Muscle of leg (tissue), 3 donors: ENCODE measurements at regions not wholly inside any gene's neighbourhood (a gene's known extent, or its start where the extent isn't known, plus 50 kb on each side); places are given as distances from the start of the nearest gene placed in this dataset.

ENCODE experiments used
- DNase-seq: peaks from one replicate; pipeline ENCODE4 v3.0.0; 2013
- H3K27ac ChIP-seq: one replicate; pipeline ENCODE4 v1.5.1; 2013; ENCODE audit warnings: mild to moderate bottlenecking, low read length, control low read depth
- H3K27me3 ChIP-seq: one replicate; pipeline ENCODE4 v1.6.1; 2013; ENCODE audit warnings: low read length; ENCODE audit not compliant: control insufficient read depth, insufficient read depth
- H3K36me3 ChIP-seq: one replicate; pipeline ENCODE4 v1.6.1; 2013; ENCODE audit warnings: low read length; ENCODE audit not compliant: control insufficient read depth, insufficient read depth
- H3K4me1 ChIP-seq: one replicate; pipeline ENCODE4 v1.6.1; 2013; ENCODE audit warnings: low read length; ENCODE audit not compliant: control insufficient read depth, insufficient read depth
- H3K4me3 ChIP-seq: one replicate; pipeline ENCODE4 v1.5.1; 2013; ENCODE audit warnings: low read length, control low read depth
- H3K9me3 ChIP-seq: replicated peaks from 2 replicates; pipeline ENCODE4 v1.6.1; 2013; ENCODE audit warnings: low read depth, low read length; ENCODE audit not compliant: control insufficient read depth
- WGBS: methylation state at CpG from one replicate; pipeline ENCODE4 v1.1.5; 2013; ENCODE audit warnings: missing lambda C conversion rate; ENCODE audit not compliant: insufficient coverage; 5-methylcytosine and 5-hydroxymethylcytosine counted together

DNA sequence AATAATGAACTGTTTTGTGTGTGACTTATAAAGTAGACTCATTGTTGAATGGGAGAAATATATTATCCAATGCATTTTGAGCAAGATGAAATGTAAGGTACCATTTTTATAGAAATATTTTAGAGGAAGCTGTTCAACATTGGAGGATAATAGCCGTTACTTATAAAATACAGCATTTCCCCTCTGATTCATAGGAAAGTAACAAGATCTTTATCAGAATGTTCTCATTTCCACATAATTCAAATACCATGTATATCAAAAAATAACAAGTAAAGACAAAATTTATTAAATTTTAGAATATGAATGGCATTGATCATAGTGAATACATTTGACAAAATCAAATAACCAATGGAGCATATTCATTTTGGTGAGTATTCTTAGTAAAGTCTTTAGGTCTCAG lies 346.7 kb upstream of the PTGER4 start:
- no peaks in the 10 kb centered on the region for H3K36me3 ChIP-seq
- no peaks in the 10 kb centered on the region for H3K9me3 ChIP-seq
- no peaks in the 10 kb centered on the region for H3K4me1 ChIP-seq
- no peak overlapping the region for H3K4me3 ChIP-seq
- no CpG with 5 or more reads among the region's 1 CpG for WGBS
- H3K27me3 ChIP-seq = no peaks in the 10 kb centered on the region
- DNase-seq = no peak
- H3K27ac ChIP-seq = no peak overlapping the region

- Histone ChIP-seq H3K27me3 (no peaks in the 10 kb centered on the region), H3K4me3 (no peak overlapping the region), H3K36me3 (no peaks in the 10 kb centered on the region), H3K4me1 (no peaks in the 10 kb centered on the region), H3K9me3 (no peaks in the 10 kb centered on the region), H3K27ac (no peak overlapping the region)
- peak; percentile 21 for DNase-seq
- 71% methylated on average over 4 of the region's 5 CpGs for WGBS
These were observed 348.1 kb upstream of the PTGER4 start for GRCh38 chr5:40331616-40332015.

GRCh38 chr5:40321514-40321913 lies 358.2 kb upstream of the PTGER4 start:
- Histone ChIP-seq H3K27ac (no peak overlapping the region), H3K9me3 (no peaks in the 10 kb centered on the region), H3K4me3 (no peak overlapping the region), H3K4me1 (no peaks in the 10 kb centered on the region), H3K27me3 (no peaks in the 10 kb centered on the region), H3K36me3 (no peaks in the 10 kb centered on the region)
- DNase-seq = peak; percentile 63

DNA sequence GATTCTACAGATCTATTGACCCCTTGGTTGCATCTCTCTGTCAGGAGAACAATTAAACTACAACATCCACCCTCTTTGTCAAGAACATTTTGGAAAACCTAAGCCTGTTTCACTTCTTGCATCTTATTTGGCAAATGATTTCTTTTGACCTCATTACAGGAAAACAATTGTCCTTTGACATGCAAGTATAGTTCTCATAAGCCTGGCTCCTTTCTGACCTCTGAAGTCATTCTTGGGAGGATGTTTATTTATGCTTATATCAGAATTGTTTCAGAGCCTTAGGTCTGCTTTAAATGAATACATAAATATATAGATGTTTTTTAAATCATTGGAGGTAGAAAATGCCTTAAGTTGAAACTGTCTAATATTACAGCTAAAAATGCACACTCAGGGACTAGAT lies 361.3 kb upstream of the PTGER4 start:
- DNase-seq = peak; percentile 39
- Histone ChIP-seq H3K9me3 (no peaks in the 10 kb centered on the region), H3K36me3 (no peaks in the 10 kb centered on the region), H3K4me3 (no peak overlapping the region), H3K4me1 (no peaks in the 10 kb centered on the region), H3K27me3 (no peaks in the 10 kb centered on the region), H3K27ac (no peak overlapping the region)

DNA sequence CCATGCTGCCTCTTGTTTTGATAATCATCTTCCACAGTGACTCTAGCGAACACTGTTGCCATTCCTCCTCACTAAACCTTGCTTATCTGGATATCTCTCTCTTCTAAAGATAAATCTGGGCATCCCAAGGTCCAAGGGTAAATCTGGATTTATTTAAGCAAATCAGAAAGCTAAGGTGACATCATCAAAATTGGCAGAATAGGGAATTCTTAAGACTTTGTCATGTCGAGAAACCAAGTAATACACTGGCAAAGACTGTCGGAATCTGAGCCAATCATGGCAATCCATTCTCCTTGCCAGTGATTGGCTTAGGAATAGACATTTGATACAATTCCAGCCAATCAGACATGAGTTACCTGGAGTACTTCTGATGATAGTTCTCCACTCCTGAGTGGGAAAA lies 362.7 kb upstream of the PTGER4 start:
- H3K27ac ChIP-seq = no peak overlapping the region
- no peak for DNase-seq
- no peaks in the 10 kb centered on the region for H3K4me1 ChIP-seq
- no peaks in the 10 kb centered on the region for H3K9me3 ChIP-seq
- H3K4me3 ChIP-seq = no peak overlapping the region
- no peaks in the 10 kb centered on the region for H3K27me3 ChIP-seq
- H3K36me3 ChIP-seq = no peaks in the 10 kb centered on the region
- WGBS = 83% methylated on average over 3 of the region's 3 CpGs

DNA sequence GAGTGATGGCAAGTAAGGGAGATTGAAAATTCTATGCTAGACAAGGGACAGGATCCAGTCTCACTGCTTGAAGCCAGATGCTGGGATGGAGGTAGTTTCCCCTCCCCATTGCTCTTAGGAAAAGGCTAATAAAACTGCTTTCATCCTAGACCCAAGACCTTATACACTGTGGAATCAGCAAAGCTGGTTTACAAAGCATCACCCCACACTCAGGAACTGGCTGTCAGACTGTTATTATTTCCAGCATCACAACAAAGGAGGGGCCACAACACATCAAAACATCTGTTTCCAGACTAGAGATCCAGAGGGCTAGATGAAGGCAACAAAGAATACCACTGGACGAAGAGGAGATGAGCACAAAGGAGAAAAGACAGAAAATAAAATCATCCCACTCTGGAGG lies 364.6 kb upstream of the PTGER4 start:
- WGBS = no CpG with 5 or more reads among the region's 1 CpG
- peak; percentile 24 for DNase-seq
- H3K9me3 ChIP-seq = no peaks in the 10 kb centered on the region
- no peaks in the 10 kb centered on the region for H3K4me1 ChIP-seq
- no peaks in the 10 kb centered on the region for H3K36me3 ChIP-seq
- H3K27ac ChIP-seq = no peak overlapping the region
- H3K4me3 ChIP-seq = no peak overlapping the region
- no peaks in the 10 kb centered on the region for H3K27me3 ChIP-seq

GRCh38 chr5:40314275-40314674 lies 365.4 kb upstream of the PTGER4 start:
- no CpG with 5 or more reads among the region's 2 CpGs for WGBS
- no peaks in the 10 kb centered on the region for H3K36me3 ChIP-seq

GRCh38 chr5:40312205-40312604 lies 367.5 kb upstream of the PTGER4 start:
- Histone ChIP-seq H3K4me1 (no peaks in the 10 kb centered on the region), H3K9me3 (no peaks in the 10 kb centered on the region), H3K4me3 (no peak overlapping the region), H3K36me3 (no peaks in the 10 kb centered on the region), H3K27me3 (no peaks in the 10 kb centered on the region), H3K27ac (no peak overlapping the region)
- DNase-seq = no peak
- WGBS = 100% methylated on average over 1 of the region's 2 CpGs

More at GRCh38 chr5:40314275-40314674, 365.4 kb upstream of the PTGER4 start:
- H3K9me3 ChIP-seq = no peaks in the 10 kb centered on the region
- no peak for DNase-seq
- H3K27ac ChIP-seq = no peak overlapping the region
- no peaks in the 10 kb centered on the region for H3K4me1 ChIP-seq
- H3K4me3 ChIP-seq = no peak overlapping the region
- H3K27me3 ChIP-seq = no peaks in the 10 kb centered on the region

- no peaks in the 10 kb centered on the region for H3K27me3 ChIP-seq
- no CpG with 5 or more reads among the region's 2 CpGs for WGBS
- H3K4me1 ChIP-seq = no peaks in the 10 kb centered on the region
- no peaks in the 10 kb centered on the region for H3K9me3 ChIP-seq
- H3K36me3 ChIP-seq = no peaks in the 10 kb centered on the region
- DNase-seq = peak; percentile 90
- peak overlapping the region; percentile 16 for H3K27ac ChIP-seq
- no peak overlapping the region for H3K4me3 ChIP-seq
These were observed 369.9 kb upstream of the PTGER4 start for GRCh38 chr5:40309851-40310250.

DNA sequence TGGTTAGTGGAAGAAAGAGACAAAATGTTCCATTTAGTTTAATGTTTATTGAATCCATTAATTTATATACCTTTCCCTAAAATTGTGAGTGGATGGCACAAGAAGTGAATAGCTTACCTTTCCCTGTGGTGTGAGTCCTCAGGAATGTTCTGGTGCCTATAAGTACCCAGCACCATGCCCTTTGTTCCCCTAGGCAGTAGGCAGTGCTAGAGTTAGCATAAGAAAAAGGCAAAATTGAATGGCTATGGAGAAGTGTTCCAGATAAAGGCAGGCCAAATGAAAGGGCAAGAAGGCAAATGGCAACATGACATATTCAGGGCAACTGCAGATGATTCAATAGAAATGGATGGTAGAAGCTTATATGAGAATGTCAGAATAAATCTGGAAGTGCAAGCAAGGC lies 370.8 kb upstream of the PTGER4 start:
- Histone ChIP-seq H3K9me3 (no peaks in the 10 kb centered on the region), H3K4me1 (no peaks in the 10 kb centered on the region), H3K27ac (no peak overlapping the region), H3K4me3 (no peak overlapping the region), H3K36me3 (no peaks in the 10 kb centered on the region), H3K27me3 (no peaks in the 10 kb centered on the region)
- DNase-seq = no peak

DNA sequence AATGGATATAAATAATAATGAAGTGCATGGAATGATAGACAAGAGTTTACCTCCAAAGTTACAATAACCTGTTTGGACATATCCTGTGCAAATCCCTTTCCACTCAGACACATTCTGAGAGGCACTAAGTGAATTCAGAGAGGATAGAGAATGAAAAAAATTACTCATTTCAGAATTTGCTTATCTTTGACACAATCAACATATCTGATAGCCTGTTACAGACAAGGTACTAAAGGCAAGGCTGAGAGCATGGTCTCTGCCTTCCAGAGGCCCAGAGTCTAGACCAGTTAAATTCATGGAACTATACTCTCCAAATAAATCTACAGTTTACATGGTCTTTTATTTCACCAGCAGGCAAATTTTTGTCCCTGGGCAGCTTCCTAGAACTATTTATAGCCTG lies 371.8 kb upstream of the PTGER4 start:
- H3K4me1 ChIP-seq = no peaks in the 10 kb centered on the region
- no peak overlapping the region for H3K27ac ChIP-seq
- H3K27me3 ChIP-seq = no peaks in the 10 kb centered on the region
- no peak for DNase-seq
- no peaks in the 10 kb centered on the region for H3K36me3 ChIP-seq
- H3K9me3 ChIP-seq = no peaks in the 10 kb centered on the region
- H3K4me3 ChIP-seq = no peak overlapping the region
